Colonic mucosa (tissue), 4 donors: ENCODE measurements at regions not wholly inside any gene's neighbourhood (a gene's known extent, or its start where the extent isn't known, plus 50 kb on each side); places are given as distances from the start of the nearest gene placed in this dataset.

ENCODE experiments used
- DNase-seq: peaks from one replicate; pipeline ENCODE4 v3.0.0-alpha.2; 2020
- H3K27ac ChIP-seq: fragments of 200-600 bp; one replicate; pipeline ENCODE4 v1.8.0; 2021
- H3K27me3 ChIP-seq: fragments of 200-600 bp; one replicate; pipeline ENCODE4 v1.8.0; 2021
- H3K36me3 ChIP-seq: fragments of 200-600 bp; one replicate; pipeline ENCODE4 v1.8.0; 2021
- H3K4me1 ChIP-seq: fragments of 200-600 bp; one replicate; pipeline ENCODE4 v1.8.0; 2021; ENCODE audit warnings: mild to moderate bottlenecking
- H3K4me3 ChIP-seq: fragments of 200-600 bp; one replicate; pipeline ENCODE4 v1.8.0; 2021
- H3K9ac ChIP-seq, 2 donors: one replicate each; pipeline ENCODE4 v1.7.0; 2013; ENCODE audit warnings: control low read depth in 2 of 2, low read depth in 2 of 2, low read length in 2 of 2
- H3K9me3 ChIP-seq: fragments of 200-600 bp; one replicate; pipeline ENCODE4 v1.8.0; 2021
- intact Hi-C: fragments of 100-400 bp; cut with DNase I; formaldehyde crosslinking; loops from one replicate; pipeline ENCODE4 v1.14.1; 2022
- TF ChIP-seq, protein P1 (sequence below): fragments of 200-600 bp; IDR thresholded peaks from one replicate; pipeline ENCODE4 v1.8.0; 2022; ENCODE audit warnings: antibody characterized with exemption, mild to moderate bottlenecking
- donor health status: healthy.
- donor health status: DM: no; HTN: no; CAD: no.
- donor health status: DM: no; HTN: no; CAD: no.

DNA sequence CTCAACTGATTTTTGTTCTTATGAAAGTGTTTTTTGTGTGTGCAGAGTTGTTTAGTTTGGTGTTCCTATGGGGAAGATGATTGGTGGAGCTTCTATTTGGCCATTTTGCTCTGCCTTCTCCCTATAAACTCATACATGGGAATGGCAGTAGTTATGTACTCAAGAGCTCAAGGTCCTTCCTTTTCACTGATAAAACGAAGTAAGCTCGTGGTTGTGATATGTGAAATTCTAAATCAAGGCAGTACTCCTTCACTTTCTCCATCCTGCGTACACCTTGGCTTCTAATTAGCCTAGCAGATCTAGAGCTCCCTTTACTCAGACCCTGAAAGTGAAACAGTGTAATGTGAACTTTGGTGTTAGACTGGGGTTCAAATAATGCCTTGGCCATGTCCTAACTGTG is 159.3 kb upstream of the TNC start:
- no peak for DNase-seq
- no peak overlapping the region for H3K4me3 ChIP-seq
- H3K36me3 ChIP-seq, result no peaks in the 10 kb centered on the region
- no peaks in the 10 kb centered on the region for H3K27me3 ChIP-seq
- no peak overlapping the region for H3K9ac ChIP-seq
- H3K4me1 ChIP-seq, result no peaks in the 10 kb centered on the region
- H3K9me3 ChIP-seq, result no peaks in the 10 kb centered on the region
- TF ChIP-seq, protein P1, sequence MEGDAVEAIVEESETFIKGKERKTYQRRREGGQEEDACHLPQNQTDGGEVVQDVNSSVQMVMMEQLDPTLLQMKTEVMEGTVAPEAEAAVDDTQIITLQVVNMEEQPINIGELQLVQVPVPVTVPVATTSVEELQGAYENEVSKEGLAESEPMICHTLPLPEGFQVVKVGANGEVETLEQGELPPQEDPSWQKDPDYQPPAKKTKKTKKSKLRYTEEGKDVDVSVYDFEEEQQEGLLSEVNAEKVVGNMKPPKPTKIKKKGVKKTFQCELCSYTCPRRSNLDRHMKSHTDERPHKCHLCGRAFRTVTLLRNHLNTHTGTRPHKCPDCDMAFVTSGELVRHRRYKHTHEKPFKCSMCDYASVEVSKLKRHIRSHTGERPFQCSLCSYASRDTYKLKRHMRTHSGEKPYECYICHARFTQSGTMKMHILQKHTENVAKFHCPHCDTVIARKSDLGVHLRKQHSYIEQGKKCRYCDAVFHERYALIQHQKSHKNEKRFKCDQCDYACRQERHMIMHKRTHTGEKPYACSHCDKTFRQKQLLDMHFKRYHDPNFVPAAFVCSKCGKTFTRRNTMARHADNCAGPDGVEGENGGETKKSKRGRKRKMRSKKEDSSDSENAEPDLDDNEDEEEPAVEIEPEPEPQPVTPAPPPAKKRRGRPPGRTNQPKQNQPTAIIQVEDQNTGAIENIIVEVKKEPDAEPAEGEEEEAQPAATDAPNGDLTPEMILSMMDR, result no peak
- intact Hi-C loops, result no loop called here
- H3K27ac ChIP-seq, result no peak overlapping the region

DNA sequence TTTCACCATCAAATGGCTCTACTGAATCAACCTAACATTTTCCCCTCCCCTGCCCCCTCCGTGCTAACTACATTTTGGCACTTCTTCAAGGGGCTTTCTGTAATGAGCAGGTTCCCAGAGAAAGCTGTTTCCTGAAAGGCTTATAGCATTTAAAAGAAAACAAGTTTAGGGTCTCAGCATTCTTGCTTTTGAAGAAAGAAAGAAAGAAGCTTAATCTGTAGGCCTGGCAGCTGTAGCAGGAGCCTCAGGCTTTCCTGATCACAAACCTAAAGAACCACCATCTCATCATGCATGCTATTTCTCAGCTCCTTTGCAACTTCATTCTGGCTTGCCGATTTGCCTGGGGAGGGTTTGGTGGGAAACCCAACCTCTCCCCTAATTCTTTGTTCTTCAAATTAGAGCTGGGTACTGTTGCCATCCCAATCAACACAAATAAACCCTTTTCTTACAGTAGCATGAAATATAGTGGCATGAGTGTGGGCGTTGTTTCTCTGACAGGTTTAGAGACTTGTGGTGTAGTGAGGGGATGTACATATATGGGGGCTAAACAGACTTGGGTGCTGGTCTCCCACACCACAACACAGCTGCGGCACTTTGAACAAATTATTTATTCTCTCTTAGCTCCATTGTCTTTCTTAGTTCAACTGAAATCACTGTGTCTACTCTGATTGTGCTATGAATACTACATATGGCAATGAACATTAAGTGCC is 160.5 kb upstream of the TNC start:
- intact Hi-C loops, result no loop called here
- no peaks in the 10 kb centered on the region for H3K27me3 ChIP-seq
- H3K27ac ChIP-seq, result no peak overlapping the region
- no peak overlapping the region for H3K4me3 ChIP-seq
- H3K4me1 ChIP-seq, result no peaks in the 10 kb centered on the region
- H3K9ac ChIP-seq, result no peak overlapping the region
- no peaks in the 10 kb centered on the region for H3K36me3 ChIP-seq
- TF ChIP-seq, protein P1, result no peak
- no peaks in the 10 kb centered on the region for H3K9me3 ChIP-seq
- no peak for DNase-seq

DNA sequence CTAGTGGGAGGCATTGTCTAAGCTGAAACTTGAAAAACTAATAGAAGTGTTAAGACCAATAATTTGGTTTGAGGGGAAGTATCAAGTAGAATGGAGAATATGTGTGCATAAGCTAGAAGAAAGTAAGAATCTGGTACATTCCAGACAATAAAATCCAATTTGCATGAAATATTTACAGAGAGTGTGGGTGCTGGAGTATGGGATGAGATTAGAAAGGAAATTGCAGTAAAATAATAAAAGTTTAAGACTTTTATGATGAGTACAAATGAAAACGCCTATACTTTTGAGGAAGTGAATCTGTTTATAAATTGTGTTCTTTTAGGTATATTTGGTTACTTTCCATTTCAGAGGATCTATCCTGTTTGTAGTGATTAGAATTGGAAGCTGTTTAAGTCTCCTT is 165.4 kb upstream of the TNC start:
- Histone ChIP-seq H3K36me3 (no peaks in the 10 kb centered on the region), H3K4me1 (no peaks in the 10 kb centered on the region), H3K9ac (no peak overlapping the region), H3K9me3 (no peaks in the 10 kb centered on the region), H3K4me3 (no peak overlapping the region), H3K27me3 (no peaks in the 10 kb centered on the region), H3K27ac (no peak overlapping the region)
- TF ChIP-seq, protein P1, result no peak
- intact Hi-C loops, result no loop called here
- DNase-seq, result no peak

DNA sequence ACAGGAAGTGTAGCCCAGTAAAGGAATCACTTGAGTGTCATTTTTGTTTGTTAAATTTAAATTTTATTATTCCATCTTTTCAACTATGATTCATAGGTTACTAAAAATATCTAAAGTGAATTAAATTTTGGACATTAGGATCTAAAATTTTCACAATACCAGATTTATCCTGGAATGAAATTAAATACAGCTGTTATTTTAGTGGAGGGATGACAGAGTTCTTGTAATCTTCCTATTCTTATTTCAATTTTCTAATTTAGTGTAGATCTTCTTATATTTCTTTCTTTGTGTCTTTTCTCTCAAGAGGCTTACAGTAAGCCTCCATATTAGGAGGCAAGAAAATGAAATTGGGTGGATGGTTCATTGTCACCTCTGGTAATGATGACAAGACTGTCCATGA is 167.9 kb upstream of the TNC start:
- intact Hi-C loops, result no loop called here
- no peak for DNase-seq
- no peaks in the 10 kb centered on the region for H3K4me1 ChIP-seq
- H3K36me3 ChIP-seq, result no peaks in the 10 kb centered on the region
- no peaks in the 10 kb centered on the region for H3K9me3 ChIP-seq
- TF ChIP-seq, protein P1, result no peak
- H3K9ac ChIP-seq, result no peak overlapping the region
- no peak overlapping the region for H3K4me3 ChIP-seq
- H3K27ac ChIP-seq, result no peak overlapping the region
- no peaks in the 10 kb centered on the region for H3K27me3 ChIP-seq

DNA sequence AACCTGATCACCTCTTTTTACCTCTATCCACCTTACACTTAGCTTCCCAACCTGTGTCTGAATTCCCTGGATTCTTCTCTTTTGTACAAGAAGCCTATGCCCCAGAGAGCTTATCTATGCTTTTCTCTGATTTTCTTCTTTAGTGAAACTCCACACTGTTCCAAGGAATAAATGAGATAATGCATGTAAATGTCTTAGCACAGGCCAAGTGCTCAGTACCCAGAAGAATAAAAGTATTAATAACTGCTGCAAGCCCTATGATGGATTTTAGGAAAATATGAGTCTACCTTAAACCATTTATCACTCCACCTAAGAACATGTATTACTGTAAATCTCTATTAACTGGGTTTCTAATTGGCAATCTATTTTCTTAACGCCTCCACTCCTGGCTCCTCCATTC is 168.5 kb upstream of the TNC start:
- Histone ChIP-seq H3K36me3 (no peaks in the 10 kb centered on the region), H3K27ac (no peak overlapping the region), H3K9me3 (no peaks in the 10 kb centered on the region), H3K27me3 (no peaks in the 10 kb centered on the region), H3K9ac (no peak overlapping the region), H3K4me3 (no peak overlapping the region), H3K4me1 (no peaks in the 10 kb centered on the region)
- DNase-seq, result no peak
- intact Hi-C loops, result no loop called here
- TF ChIP-seq, protein P1, result no peak
